Activated CD4-positive, CD25-positive, alpha-beta regulatory T cell treated with anti-CD3 and anti-CD28 coated beads, Interleukin-2, amount 50 U/mL, for 72 hours (primary cell): ENCODE measurements at regions not wholly inside any gene's neighbourhood (a gene's known extent, or its start where the extent isn't known, plus 50 kb on each side); places are given as distances from the start of the nearest gene placed in this dataset.

ENCODE experiments used
- DNase-seq: peaks from one replicate; pipeline ENCODE4 v3.0.0; 2021

DNA sequence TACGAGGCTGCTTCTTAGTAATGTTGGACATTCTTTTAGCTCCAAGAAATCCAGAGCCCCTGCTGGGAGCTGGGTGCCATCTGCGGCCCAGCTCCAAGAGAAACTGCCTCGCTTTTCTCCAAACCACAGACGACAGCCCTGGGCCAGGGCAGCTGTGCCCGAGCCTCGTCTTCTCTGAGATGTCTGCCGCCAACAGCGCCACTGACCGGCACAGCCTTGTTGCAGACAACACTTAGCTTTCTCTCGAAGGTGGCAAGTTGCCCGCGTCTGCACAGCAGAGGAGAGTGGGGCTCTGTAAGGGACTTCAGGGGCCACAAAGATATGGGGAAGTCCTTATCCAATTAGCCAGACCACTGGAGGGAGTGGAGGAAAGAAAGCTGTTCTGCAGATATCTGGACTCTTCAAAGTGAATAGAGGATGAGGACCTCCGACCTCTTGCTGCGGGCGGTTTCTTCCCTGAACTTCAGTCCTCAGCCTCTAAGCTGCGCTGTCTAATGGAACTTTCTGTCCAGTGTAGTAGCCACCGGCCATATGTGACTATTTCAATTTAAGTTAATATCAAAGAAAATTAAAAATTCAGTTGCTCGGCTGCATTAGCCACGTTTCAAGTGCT is 63.9 kb upstream of the DISP3 start:
- no peak for DNase-seq

DNA sequence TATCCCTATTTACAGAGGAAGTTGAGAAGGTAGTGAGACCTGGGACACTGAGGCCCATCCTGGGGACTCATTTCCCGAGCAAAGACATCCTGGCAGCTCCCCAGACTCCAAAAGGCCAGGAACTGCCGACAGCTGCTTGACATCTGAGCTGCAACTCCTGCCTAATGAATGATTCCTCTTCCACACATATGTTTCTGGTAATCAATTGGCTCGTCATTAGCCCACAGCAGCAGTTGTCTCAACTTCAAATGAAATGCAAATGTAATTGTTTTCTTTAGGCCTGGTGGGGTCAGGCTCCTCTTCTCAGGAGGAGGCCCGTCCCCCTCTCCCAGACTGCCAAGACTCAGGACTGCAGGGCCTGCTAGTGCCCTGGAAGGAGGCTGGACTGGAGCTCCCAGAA is 61.8 kb upstream of the DISP3 start:
- no peak for DNase-seq

DNA sequence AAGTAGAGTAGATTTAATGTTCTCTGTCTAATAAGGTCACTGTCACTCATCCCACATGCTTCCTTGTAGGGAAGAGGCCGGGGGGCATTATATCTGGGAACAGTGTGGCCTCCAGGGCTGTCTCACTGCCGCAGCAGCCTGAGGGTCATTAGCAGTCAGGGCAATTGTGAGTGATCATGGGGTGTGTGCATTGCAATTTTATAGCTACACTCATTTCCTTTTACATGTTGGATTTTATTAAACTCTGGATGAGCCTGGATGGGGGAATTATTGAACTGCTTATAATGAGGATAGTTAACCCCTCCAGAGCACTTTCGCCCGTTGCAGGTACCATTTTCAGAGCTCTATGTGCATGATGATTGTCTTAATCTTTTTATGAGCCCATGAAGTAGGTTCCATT is 60.9 kb upstream of the DISP3 start:
- no peak for DNase-seq

DNA sequence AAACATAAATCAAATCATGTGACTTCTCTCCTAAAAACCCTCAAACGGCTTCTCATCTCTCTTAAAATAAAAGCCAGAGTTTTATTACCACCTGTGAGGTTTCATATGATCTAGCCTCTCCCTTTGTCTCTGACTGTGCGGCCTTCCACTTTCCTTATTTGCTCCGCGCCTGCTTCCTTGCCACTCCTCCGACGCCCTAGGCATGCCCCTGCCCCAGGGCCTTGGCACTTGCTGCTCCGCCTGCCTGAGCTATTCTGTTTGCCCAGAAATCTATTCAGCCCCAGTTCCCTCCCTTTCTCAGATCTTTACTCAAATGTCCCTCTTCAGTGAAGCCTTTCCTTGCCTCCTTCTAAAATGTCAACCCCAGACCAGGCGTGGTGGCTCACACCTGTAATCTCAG is 57.5 kb upstream of the DISP3 start:
- no peak for DNase-seq

GRCh38 chr1:11422686-11423085 is 56.3 kb upstream of the DISP3 start:
- no peak for DNase-seq

DNA sequence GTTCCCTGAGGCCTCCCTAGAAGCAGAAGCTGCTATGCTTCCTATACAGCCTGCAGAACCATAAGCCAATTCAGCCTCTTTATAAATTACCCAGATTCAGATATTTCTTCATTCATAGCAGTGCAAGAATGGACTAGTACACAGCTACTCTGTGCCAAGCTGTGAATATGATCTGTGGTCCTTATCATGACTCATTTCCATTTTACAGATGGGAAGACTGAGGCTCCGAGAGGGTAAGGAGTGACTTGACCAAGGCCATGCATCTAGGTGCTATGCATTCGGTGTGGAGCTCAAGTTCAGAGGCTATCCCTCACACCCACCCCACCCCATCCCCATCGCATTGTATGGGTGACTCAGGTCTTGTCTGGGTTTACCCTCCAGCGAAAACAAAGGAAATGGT is 52.3 kb upstream of the DISP3 start:
- DNase-seq = no peak

- DNase-seq = no peak
These were observed 50.2 kb upstream of the DISP3 start for GRCh38 chr1:11428789-11429188.
